Large intestine (tissue), 3 donors: ENCODE measurements at regions not wholly inside any gene's neighbourhood (a gene's known extent, or its start where the extent isn't known, plus 50 kb on each side); places are given as distances from the start of the nearest gene placed in this dataset.

Experiments used
- DNase-seq, 2 donors: peaks; one replicate each; pipeline versions ENCODE4 v3.0.0 to v3.0.0-alpha.2; 2013
- H3K27ac ChIP-seq: one replicate; pipeline ENCODE4 v1.5.1; 2013; ENCODE audit warnings: low read length
- H3K27me3 ChIP-seq: 2 replicates; pipeline ENCODE4 v1.6.1; 2013; ENCODE audit warnings: low read length; ENCODE audit not compliant: control insufficient read depth, insufficient read depth
- H3K36me3 ChIP-seq: 2 replicates; pipeline ENCODE4 v1.6.1; 2013; ENCODE audit warnings: low read length; ENCODE audit not compliant: control insufficient read depth, insufficient read depth
- H3K4me1 ChIP-seq: one replicate; pipeline ENCODE4 v1.6.1; 2013; ENCODE audit warnings: low read length; ENCODE audit not compliant: control insufficient read depth, insufficient read depth
- H3K4me3 ChIP-seq: one replicate; pipeline ENCODE4 v1.5.1; 2013; ENCODE audit warnings: low read length
- H3K9me3 ChIP-seq: one replicate; pipeline ENCODE4 v1.6.1; 2013; ENCODE audit warnings: mild to moderate bottlenecking, low read depth, low read length, moderate library complexity; ENCODE audit not compliant: control insufficient read depth
- WGBS: methylation state at CpG from one replicate; pipeline ENCODE4 v1.1.5; 2013; ENCODE audit warnings: low lambda C conversion rate; ENCODE audit not compliant: insufficient coverage; 5-methylcytosine and 5-hydroxymethylcytosine counted together

GRCh38 chr15:95812491-95812890 lies 518.0 kb upstream of the NR2F2 start:
- 82% methylated on average over 1 of the region's 2 CpGs for WGBS
- no peak for DNase-seq
- Histone ChIP-seq H3K36me3 (no peaks in the 10 kb centered on the region), H3K27ac (no peak overlapping the region), H3K4me3 (no peak overlapping the region), H3K27me3 (no peaks in the 10 kb centered on the region), H3K4me1 (no peaks in the 10 kb centered on the region), H3K9me3 (no peaks in the 10 kb centered on the region)

GRCh38 chr15:95814908-95815307 lies 515.6 kb upstream of the NR2F2 start:
- H3K27ac ChIP-seq, result no peak overlapping the region
- no peaks in the 10 kb centered on the region for H3K9me3 ChIP-seq
- H3K4me3 ChIP-seq, result no peak overlapping the region
- H3K36me3 ChIP-seq, result no peaks in the 10 kb centered on the region
- H3K4me1 ChIP-seq, result no peaks in the 10 kb centered on the region
- H3K27me3 ChIP-seq, result no peaks in the 10 kb centered on the region
- no peak for DNase-seq
- WGBS, result no CpG with 5 or more reads among the region's 3 CpGs

GRCh38 chr15:95816591-95816990 lies 513.9 kb upstream of the NR2F2 start:
- no peaks in the 10 kb centered on the region for H3K36me3 ChIP-seq
- 90% methylated on average over 2 of the region's 4 CpGs for WGBS
- no peaks in the 10 kb centered on the region for H3K27me3 ChIP-seq
- H3K4me1 ChIP-seq, result no peaks in the 10 kb centered on the region
- no peak for DNase-seq
- H3K27ac ChIP-seq, result no peak overlapping the region
- no peak overlapping the region for H3K4me3 ChIP-seq
- H3K9me3 ChIP-seq, result no peaks in the 10 kb centered on the region

- Histone ChIP-seq H3K27me3 (peaks cover 4% of the 10 kb centered on the region), H3K4me1 (no peaks in the 10 kb centered on the region), H3K36me3 (no peaks in the 10 kb centered on the region), H3K9me3 (no peaks in the 10 kb centered on the region), H3K4me3 (no peak overlapping the region), H3K27ac (no peak overlapping the region)
- no peak for DNase-seq
- WGBS, result no CpG with 5 or more reads among the region's 7 CpGs
These were observed 507.5 kb upstream of the NR2F2 start for GRCh38 chr15:95822961-95823360.

- H3K9me3 ChIP-seq, result no peaks in the 10 kb centered on the region
- no CpG with 5 or more reads among the region's 2 CpGs for WGBS
These were observed 505.3 kb upstream of the NR2F2 start for GRCh38 chr15:95825208-95825607.

GRCh38 chr15:95825671-95826411 lies 504.7 kb upstream of the NR2F2 start:
- Histone ChIP-seq H3K9me3 (no peaks in the 10 kb centered on the region), H3K36me3 (no peaks in the 10 kb centered on the region), H3K27me3 (peaks cover 4% of the 10 kb centered on the region), H3K27ac (no peak overlapping the region), H3K4me1 (no peaks in the 10 kb centered on the region), H3K4me3 (no peak overlapping the region)
- DNase-seq, result no peak
- WGBS, result 8% methylated on average over 2 of the region's 8 CpGs

More at GRCh38 chr15:95825208-95825607, 505.3 kb upstream of the NR2F2 start:
- Histone ChIP-seq H3K27me3 (peaks cover 4% of the 10 kb centered on the region), H3K36me3 (no peaks in the 10 kb centered on the region), H3K4me1 (no peaks in the 10 kb centered on the region), H3K27ac (no peak overlapping the region), H3K4me3 (no peak overlapping the region)
- no peak for DNase-seq

- Histone ChIP-seq H3K36me3 (no peaks in the 10 kb centered on the region), H3K9me3 (no peaks in the 10 kb centered on the region), H3K27me3 (peaks cover 4% of the 10 kb centered on the region), H3K4me3 (no peak overlapping the region), H3K4me1 (no peaks in the 10 kb centered on the region), H3K27ac (no peak overlapping the region)
- DNase-seq, result no peak
- WGBS, result no CpG with 5 or more reads among the region's 8 CpGs
These were observed 503.9 kb upstream of the NR2F2 start for GRCh38 chr15:95826412-95827195.

- Histone ChIP-seq H3K4me1 (no peaks in the 10 kb centered on the region), H3K27ac (no peak overlapping the region), H3K4me3 (no peak overlapping the region), H3K9me3 (no peaks in the 10 kb centered on the region), H3K27me3 (peaks cover 2% of the 10 kb centered on the region), H3K36me3 (no peaks in the 10 kb centered on the region)
- 83% methylated on average over 1 of the region's 5 CpGs for WGBS
- no peak for DNase-seq
These were observed 501.4 kb upstream of the NR2F2 start for GRCh38 chr15:95829062-95829461.

GRCh38 chr15:95830281-95830680 lies 500.2 kb upstream of the NR2F2 start:
- DNase-seq, result no peak

GRCh38 chr15:95832668-95833067 lies 497.8 kb upstream of the NR2F2 start:
- Histone ChIP-seq H3K4me1 (no peaks in the 10 kb centered on the region), H3K27me3 (no peaks in the 10 kb centered on the region), H3K4me3 (no peak overlapping the region), H3K36me3 (no peaks in the 10 kb centered on the region), H3K27ac (no peak overlapping the region), H3K9me3 (no peaks in the 10 kb centered on the region)
- WGBS, result 73% methylated on average over 2 of the region's 3 CpGs
- DNase-seq, result no peak

More at GRCh38 chr15:95830281-95830680, 500.2 kb upstream of the NR2F2 start:
- Histone ChIP-seq H3K27me3 (peaks cover 2% of the 10 kb centered on the region), H3K4me3 (no peak overlapping the region), H3K4me1 (no peaks in the 10 kb centered on the region), H3K27ac (no peak overlapping the region), H3K36me3 (no peaks in the 10 kb centered on the region), H3K9me3 (no peaks in the 10 kb centered on the region)
- WGBS, result 100% methylated on average over 1 of the region's 4 CpGs
